HG03442 (cell line): ENCODE measurements at regions not wholly inside any gene's neighbourhood (a gene's known extent, or its start where the extent isn't known, plus 50 kb on each side); places are given as distances from the start of the nearest gene placed in this dataset.

Source experiments
- ATAC-seq: cut with Tn5 transposase; IDR thresholded peaks from one replicate; pipeline ENCODE4 v1.9.1; 2021; ENCODE audit warnings: mild to moderate bottlenecking, moderate library complexity; ENCODE audit not compliant: unreplicated experiment

- no peak for ATAC-seq
Observed at GRCh38 chr16:66070140-66070917, 296.2 kb upstream of the CDH5 start.

- ATAC-seq = no peak
Observed at GRCh38 chr16:66069587-66069986, 296.9 kb upstream of the CDH5 start.

GRCh38 chr16:66066404-66066803 is 300.1 kb upstream of the CDH5 start:
- ATAC-seq = no peak

- ATAC-seq = no peak
Observed at GRCh38 chr16:66065925-66066324, 300.6 kb upstream of the CDH5 start.

GRCh38 chr16:66064801-66065530 is 301.5 kb upstream of the CDH5 start:
- no peak for ATAC-seq

- ATAC-seq = no peak
Observed at GRCh38 chr16:66058832-66059231, 307.7 kb upstream of the CDH5 start.

GRCh38 chr16:66058172-66058691 is 308.3 kb upstream of the CDH5 start:
- ATAC-seq = no peak

GRCh38 chr16:66057057-66057456 is 309.4 kb upstream of the CDH5 start:
- ATAC-seq = no peak

GRCh38 chr16:66054095-66054494 is 312.4 kb upstream of the CDH5 start:
- no peak for ATAC-seq

GRCh38 chr16:66052745-66053144 is 313.7 kb upstream of the CDH5 start:
- ATAC-seq = no peak

- no peak for ATAC-seq
Observed at GRCh38 chr16:66050991-66051390, 315.5 kb upstream of the CDH5 start.

GRCh38 chr16:66049865-66050264 is 316.6 kb upstream of the CDH5 start:
- ATAC-seq = no peak

- no peak for ATAC-seq
Observed at GRCh38 chr16:66045626-66046025, 320.9 kb upstream of the CDH5 start.

GRCh38 chr16:66044556-66044955 is 321.9 kb upstream of the CDH5 start:
- ATAC-seq = no peak

- ATAC-seq = no peak
Observed at GRCh38 chr16:66044089-66044488, 322.4 kb upstream of the CDH5 start.

GRCh38 chr16:66043326-66043725 is 323.2 kb upstream of the CDH5 start:
- no peak for ATAC-seq

- no peak for ATAC-seq
Observed at GRCh38 chr16:66042341-66042740, 324.1 kb upstream of the CDH5 start.

- no peak for ATAC-seq
Observed at GRCh38 chr16:66041907-66042306, 324.6 kb upstream of the CDH5 start.

- ATAC-seq = no peak
Observed at GRCh38 chr16:66039793-66040192, 326.7 kb upstream of the CDH5 start.

GRCh38 chr16:66036793-66037715 is 329.4 kb upstream of the CDH5 start:
- no peak for ATAC-seq

GRCh38 chr16:66036184-66036583 is 330.3 kb upstream of the CDH5 start:
- ATAC-seq = no peak
